Sigmoid colon (tissue), 6 donors: ENCODE measurements at regions not wholly inside any gene's neighbourhood (a gene's known extent, or its start where the extent isn't known, plus 50 kb on each side); places are given as distances from the start of the nearest gene placed in this dataset.

Experiments
- DNase-seq: peaks from one replicate; pipeline ENCODE4 v3.0.0-alpha.2; 2019
- H3K27ac ChIP-seq, 4 donors: fragments of 200-600 bp; sonication (generic); one replicate each; pipeline ENCODE4 v1.5.1; 2016 to 2019; ENCODE audit warnings: mild to moderate bottlenecking in 1 of 4
- H3K27me3 ChIP-seq, 3 donors: fragments of 200-600 bp; sonication (generic); one replicate each; pipeline ENCODE4 v1.5.1; 2019; ENCODE audit warnings: mild to moderate bottlenecking in 1 of 3
- H3K36me3 ChIP-seq, 4 donors: fragments of 200-600 bp; sonication (generic); one replicate each; pipeline ENCODE4 v1.5.1; 2016 to 2019
- H3K4me1 ChIP-seq, 4 donors: fragments of 200-600 bp; sonication (generic); one replicate each; pipeline ENCODE4 v1.5.1; 2017 to 2019
- H3K4me3 ChIP-seq, 4 donors: fragments of 200-600 bp; sonication (generic); one replicate each; pipeline ENCODE4 v1.5.1; 2017 to 2019; ENCODE audit warnings: mild to moderate bottlenecking in 2 of 4, moderate library complexity in 1 of 4
- H3K9me3 ChIP-seq, 4 donors: fragments of 200-600 bp in 3 of 4; sonication (generic) in 3 of 4; one replicate each; pipeline versions ENCODE4 v1.5.1 to v1.6.1; 2013 to 2019
- EP300 ChIP-seq, 4 donors: sonication (generic); formaldehyde crosslinking; IDR thresholded peaks; one replicate each; pipeline ENCODE4 v1.6.1; 2017; ENCODE audit warnings: antibody characterized with exemption in 4 of 4
- POLR2A ChIP-seq, 2 donors: fragments of 450-650 bp; IDR thresholded peaks; one replicate each; pipeline ENCODE4 v1.6.1; 2016; ENCODE audit warnings: antibody characterized with exemption in 2 of 2, mild to moderate bottlenecking in 2 of 2, moderate library complexity in 2 of 2
- POLR2AphosphoS5 ChIP-seq, 4 donors: sonication (generic); formaldehyde crosslinking; IDR thresholded peaks; one replicate each; pipeline ENCODE4 v1.6.1; 2017; ENCODE audit warnings: antibody characterized with exemption in 4 of 4
- WGBS, 2 donors: extraction: QIAGEN DNeasy Blood & Tissue Kit; methylation state at CpG; one replicate each; pipeline ENCODE4 v1.1.7; 2013; 5-methylcytosine and 5-hydroxymethylcytosine counted together
- intact Hi-C: fragments of 100-400 bp; cut with DNase I; formaldehyde crosslinking; loops from one replicate; pipeline ENCODE4 v1.15.1; 2023
- TF ChIP-seq, protein P1 (sequence below), 4 experiments: fragments of 450-650 bp in 3 of 4; fragments of 200-600 bp in 1 of 4; IDR thresholded peaks; one replicate each; pipeline ENCODE4 v1.5.1; 2016 to 2019; ENCODE audit warnings: antibody characterized with exemption in 4 of 4, mild to moderate bottlenecking in 3 of 4, moderate library complexity in 2 of 4
- donor health status: healthy with polysubstance abuse.
- donor health status: healthy.

DNA sequence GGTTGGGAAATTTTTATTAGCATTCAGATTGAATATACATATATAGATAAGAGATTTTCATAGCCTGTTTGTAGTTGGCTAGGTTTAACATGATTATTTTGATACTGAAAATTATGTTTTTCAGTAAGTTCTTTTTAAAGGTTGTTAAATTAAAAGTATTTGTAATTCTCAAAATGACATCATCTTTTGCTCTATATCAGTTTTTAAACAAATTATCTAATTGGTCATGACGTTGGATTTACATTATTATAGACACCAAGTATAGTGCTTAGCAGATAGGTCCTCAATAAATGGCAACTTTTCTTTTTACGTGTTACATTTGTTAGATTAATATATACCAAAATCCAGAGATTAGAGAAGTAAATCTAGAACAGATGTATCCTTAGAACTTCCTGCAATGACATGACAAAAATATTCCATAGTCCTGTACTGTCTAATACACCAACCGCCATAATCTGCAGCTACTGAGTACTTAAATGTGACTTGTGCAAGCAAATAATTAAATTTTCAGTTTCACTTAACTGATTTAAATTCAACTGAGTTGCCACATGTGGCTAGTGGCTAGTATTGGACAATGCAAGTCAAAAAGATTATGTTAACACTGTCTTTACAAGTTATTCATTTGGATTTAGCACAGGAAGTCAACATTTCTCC, 1613.1 kb upstream of the TENM3 start:
- TF ChIP-seq EP300 (IDR thresholded peaks at IDR 0.05), result no peak
- TF ChIP-seq, protein P1, sequence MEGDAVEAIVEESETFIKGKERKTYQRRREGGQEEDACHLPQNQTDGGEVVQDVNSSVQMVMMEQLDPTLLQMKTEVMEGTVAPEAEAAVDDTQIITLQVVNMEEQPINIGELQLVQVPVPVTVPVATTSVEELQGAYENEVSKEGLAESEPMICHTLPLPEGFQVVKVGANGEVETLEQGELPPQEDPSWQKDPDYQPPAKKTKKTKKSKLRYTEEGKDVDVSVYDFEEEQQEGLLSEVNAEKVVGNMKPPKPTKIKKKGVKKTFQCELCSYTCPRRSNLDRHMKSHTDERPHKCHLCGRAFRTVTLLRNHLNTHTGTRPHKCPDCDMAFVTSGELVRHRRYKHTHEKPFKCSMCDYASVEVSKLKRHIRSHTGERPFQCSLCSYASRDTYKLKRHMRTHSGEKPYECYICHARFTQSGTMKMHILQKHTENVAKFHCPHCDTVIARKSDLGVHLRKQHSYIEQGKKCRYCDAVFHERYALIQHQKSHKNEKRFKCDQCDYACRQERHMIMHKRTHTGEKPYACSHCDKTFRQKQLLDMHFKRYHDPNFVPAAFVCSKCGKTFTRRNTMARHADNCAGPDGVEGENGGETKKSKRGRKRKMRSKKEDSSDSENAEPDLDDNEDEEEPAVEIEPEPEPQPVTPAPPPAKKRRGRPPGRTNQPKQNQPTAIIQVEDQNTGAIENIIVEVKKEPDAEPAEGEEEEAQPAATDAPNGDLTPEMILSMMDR (IDR thresholded peaks at IDR 0.05), result no peak
- TF ChIP-seq POLR2A (IDR thresholded peaks at IDR 0.05), result no peak
- no peak for TF ChIP-seq POLR2AphosphoS5 (IDR thresholded peaks at IDR 0.05)
- H3K4me1 ChIP-seq, result no peaks in the 10 kb centered on the region
- H3K9me3 ChIP-seq, result no peaks in the 10 kb centered on the region
- H3K4me3 ChIP-seq, result no peak overlapping the region
- H3K27me3 ChIP-seq, result no peaks in the 10 kb centered on the region
- no peak overlapping the region for H3K27ac ChIP-seq
- 48 to 55% methylated on average over 3 of the region's 3 CpGs for WGBS, 2 donors
- DNase-seq, result no peak
- intact Hi-C loops, result no loop called here
- no peaks in the 10 kb centered on the region for H3K36me3 ChIP-seq

DNA sequence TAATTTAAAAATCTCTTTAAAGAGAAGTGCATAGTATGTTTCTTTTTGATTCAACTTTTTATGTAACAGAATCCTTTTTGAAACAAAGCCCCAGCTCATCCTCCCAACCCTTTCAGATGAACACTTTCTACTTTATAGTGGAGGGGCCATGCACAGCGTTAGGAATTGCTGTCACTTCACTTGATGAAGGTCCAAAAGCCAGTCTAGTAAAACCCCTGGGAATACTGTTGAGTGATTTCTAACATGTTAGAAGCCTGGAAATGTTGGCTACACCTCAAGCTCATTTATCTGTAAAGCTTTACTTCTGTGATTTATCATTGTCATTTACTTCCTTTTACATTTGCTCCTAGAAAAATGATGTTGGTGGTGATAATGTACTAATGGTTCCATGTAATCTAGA, 1608.9 kb upstream of the TENM3 start:
- Histone ChIP-seq H3K9me3 (no peaks in the 10 kb centered on the region), H3K27me3 (no peaks in the 10 kb centered on the region), H3K4me3 (no peak overlapping the region), H3K27ac (no peak overlapping the region), H3K36me3 (no peaks in the 10 kb centered on the region), H3K4me1 (no peaks in the 10 kb centered on the region)
- DNase-seq, result no peak
- TF ChIP-seq EP300 (IDR thresholded peaks at IDR 0.05), result no peak
- TF ChIP-seq POLR2A (IDR thresholded peaks at IDR 0.05), result no peak
- no peak for TF ChIP-seq POLR2AphosphoS5 (IDR thresholded peaks at IDR 0.05)
- TF ChIP-seq, protein P1 (IDR thresholded peaks at IDR 0.05), result no peak
- 43 to 64% methylated on average over 1 of the region's 1 CpG for WGBS, 2 donors
- intact Hi-C loops, result no loop called here

DNA sequence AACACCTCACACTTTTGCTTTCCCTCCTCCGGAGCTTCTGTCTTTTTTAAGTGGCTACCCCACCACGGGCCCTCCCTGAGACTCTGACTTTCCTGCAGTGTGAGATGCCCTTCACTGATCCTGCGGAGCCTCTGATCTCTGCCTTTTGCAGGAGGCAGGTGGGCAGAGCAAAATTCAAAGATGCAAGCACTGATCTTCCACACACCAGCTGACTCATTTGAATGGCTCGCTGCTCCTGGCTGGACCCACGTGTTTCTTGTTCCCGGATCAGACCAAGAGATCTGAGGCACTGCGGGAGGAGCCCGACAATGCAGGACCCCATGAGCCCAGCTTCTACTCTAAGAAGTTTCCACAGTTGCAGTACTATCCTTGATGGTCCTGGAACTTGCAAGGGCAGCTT, 1607.9 kb upstream of the TENM3 start:
- Histone ChIP-seq H3K27ac (no peak overlapping the region), H3K27me3 (no peaks in the 10 kb centered on the region), H3K4me3 (no peak overlapping the region), H3K9me3 (no peaks in the 10 kb centered on the region), H3K4me1 (no peaks in the 10 kb centered on the region), H3K36me3 (no peaks in the 10 kb centered on the region)
- no peak for DNase-seq
- WGBS, 2 donors, result 69 to 79% methylated on average over 8 of the region's 8 CpGs
- no peak for TF ChIP-seq EP300 (IDR thresholded peaks at IDR 0.05)
- TF ChIP-seq POLR2AphosphoS5 (IDR thresholded peaks at IDR 0.05), result no peak
- TF ChIP-seq, protein P1 (IDR thresholded peaks at IDR 0.05), result no peak
- no peak for TF ChIP-seq POLR2A (IDR thresholded peaks at IDR 0.05)
- intact Hi-C loops, result no loop called here

DNA sequence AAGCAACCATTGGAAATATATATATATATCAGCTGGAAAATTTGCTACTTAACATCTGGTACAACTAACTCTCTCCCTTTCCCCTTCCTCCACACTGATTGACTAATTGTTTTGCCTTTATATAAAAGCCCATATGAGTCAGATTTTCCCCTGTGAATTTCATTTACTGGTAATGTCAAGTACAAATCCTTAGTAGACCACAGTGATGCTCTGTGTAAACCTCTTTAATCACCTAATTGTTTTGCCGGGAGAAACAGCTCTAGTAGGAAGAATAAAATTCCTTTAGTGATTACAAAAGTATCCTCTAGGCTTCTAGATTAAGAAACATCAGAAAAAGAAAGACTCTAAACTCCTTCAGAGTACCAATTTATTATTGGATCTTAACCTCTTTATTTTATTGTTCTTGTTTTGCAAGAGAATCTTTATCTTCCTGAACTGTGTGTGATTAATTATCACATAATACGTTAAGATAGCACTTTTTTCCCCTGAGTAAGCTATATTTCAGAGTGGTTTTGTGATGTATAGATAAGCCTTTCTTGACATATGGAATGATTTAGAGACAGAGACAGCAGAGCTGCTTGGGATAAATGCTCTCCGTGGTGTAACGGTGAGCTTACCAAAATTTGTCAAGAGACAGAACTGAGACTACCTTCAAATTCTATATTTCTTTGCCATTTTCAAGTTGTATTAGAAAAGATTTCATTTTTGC, 1606.4 kb upstream of the TENM3 start:
- intact Hi-C loops, result no loop called here
- DNase-seq, result no peak

More for the DNA sequence above, 1606.4 kb upstream of the TENM3 start:
- WGBS, 2 donors, result 54 to 66% methylated on average over 4 of the region's 4 CpGs
- H3K36me3 ChIP-seq, result no peaks in the 10 kb centered on the region
- no peaks in the 10 kb centered on the region for H3K9me3 ChIP-seq
- H3K27me3 ChIP-seq, result no peaks in the 10 kb centered on the region
- no peak overlapping the region for H3K4me3 ChIP-seq
- H3K27ac ChIP-seq, result no peak overlapping the region
- no peaks in the 10 kb centered on the region for H3K4me1 ChIP-seq
- TF ChIP-seq POLR2A (IDR thresholded peaks at IDR 0.05), result no peak
- TF ChIP-seq, protein P1 (IDR thresholded peaks at IDR 0.05), result no peak
- TF ChIP-seq EP300 (IDR thresholded peaks at IDR 0.05), result no peak
- no peak for TF ChIP-seq POLR2AphosphoS5 (IDR thresholded peaks at IDR 0.05)
